BE2C (cell line): ENCODE measurements at regions not wholly inside any gene's neighbourhood (a gene's known extent, or its start where the extent isn't known, plus 50 kb on each side); places are given as distances from the start of the nearest gene placed in this dataset.
"Not testable (repeated sequence)": the region's sequence is repeated elsewhere in the genome, so short reads cannot be mapped to it uniquely, and the experiment has no call there.

ENCODE experiments used
- DNase-seq: peaks from one replicate; pipeline ENCODE4 v3.0.0-alpha.2; 2020
- H3K27me3 ChIP-seq: fragments of 250-450 bp; sonication (Bioruptor Pico); 2 replicates; pipeline ENCODE4 v1.5.1; 2020; ENCODE audit warnings: mild to moderate bottlenecking
- H3K36me3 ChIP-seq: fragments of 250-450 bp; sonication (Bioruptor Pico); 2 replicates; pipeline ENCODE4 v1.5.1; 2020; ENCODE audit warnings: mild to moderate bottlenecking
- H3K4me1 ChIP-seq: fragments of 250-450 bp; sonication (Bioruptor Pico); 2 replicates; pipeline ENCODE4 v1.5.1; 2020
- H3K4me3 ChIP-seq: 2 replicates; pipeline ENCODE4 v1.5.1; 2011; ENCODE audit warnings: low read depth, low read length
- H3K9me3 ChIP-seq: fragments of 250-450 bp; sonication (Bioruptor Pico); 2 replicates; pipeline ENCODE4 v1.5.1; 2020

DNA sequence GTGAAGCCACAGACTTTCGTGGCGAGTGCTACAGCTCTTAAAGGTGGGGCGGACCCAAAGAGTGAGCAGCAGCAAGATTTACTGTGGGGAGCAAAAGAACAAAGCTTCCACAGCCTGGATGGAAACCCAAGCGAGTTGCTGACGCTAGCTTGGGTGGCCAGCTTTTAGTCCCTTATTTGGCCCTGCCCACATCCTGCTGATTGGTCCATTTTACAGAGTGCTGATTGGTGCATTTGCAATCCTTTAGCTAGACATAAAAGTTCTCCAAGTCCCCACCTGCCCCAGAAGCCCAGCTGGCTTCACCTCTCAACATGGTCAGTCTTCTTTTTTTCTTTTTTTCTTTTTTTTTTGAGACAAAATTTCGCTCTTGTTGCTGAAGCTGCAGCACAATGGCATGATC lies 161.0 kb downstream of the SPATA31A6 start:
- not testable (repeated sequence) for H3K4me1 ChIP-seq, DNase-seq, H3K27me3 ChIP-seq, H3K9me3 ChIP-seq, H3K4me3 ChIP-seq, H3K36me3 ChIP-seq

DNA sequence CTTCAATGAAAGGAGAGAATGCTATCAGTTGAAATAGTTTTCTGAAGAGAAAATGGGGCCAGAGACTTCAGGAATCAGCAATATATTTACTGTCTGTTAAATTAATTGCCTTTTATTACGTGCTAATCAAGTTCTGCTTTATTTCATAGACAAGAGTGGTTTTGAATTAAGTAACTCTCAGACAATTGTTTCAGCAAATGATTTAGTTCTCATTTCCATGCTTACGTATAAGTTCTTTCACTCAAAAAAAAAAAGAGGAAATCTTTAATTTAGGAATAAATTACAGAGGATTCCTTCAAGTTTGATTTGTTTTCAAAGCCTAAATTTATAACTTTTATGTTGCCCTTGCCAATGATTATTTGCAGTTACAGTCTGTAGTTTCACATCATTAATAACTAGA lies 163.5 kb downstream of the SPATA31A6 start:
- H3K27me3 ChIP-seq, H3K9me3 ChIP-seq, H3K4me1 ChIP-seq, DNase-seq, H3K36me3 ChIP-seq, H3K4me3 ChIP-seq: not testable (repeated sequence)

DNA sequence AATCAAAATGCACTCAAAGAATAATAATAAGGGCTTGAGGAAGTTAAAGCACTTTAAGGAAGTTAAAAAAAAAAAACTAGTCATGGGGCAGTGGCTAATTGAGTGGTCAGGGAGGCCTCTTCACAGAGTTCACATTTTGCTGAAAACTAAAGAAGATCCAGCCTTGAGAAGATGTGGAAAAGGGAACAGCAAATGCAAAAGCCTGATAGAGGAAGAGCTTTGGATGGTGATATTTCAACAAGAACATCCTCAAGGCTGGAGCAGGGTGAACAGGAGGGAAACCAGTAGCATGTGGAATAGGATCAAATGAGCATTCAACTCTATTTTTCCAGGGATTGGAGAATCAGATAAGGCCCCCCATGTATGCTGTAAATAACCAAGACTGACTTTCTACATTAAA lies 165.7 kb downstream of the SPATA31A6 start:
- not testable (repeated sequence) for H3K36me3 ChIP-seq, H3K4me3 ChIP-seq

DNA sequence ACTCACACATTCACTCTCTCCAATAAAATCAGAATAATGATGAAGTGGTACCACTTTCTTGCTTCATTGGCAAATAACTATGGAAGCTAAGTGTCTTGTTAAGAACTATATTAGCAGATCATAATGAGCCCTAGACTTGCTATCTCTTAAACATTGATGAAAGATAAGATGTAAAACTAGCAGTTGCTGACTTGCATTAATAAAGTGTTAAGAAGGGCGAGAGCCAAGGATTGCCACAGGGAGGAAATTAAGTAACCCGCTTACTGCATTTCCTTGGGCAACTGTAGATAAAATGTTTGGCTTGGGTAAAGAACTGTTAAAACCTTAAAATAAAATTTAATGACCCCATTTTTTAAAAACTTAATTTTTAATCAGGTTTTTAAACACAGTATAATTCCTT lies 167.0 kb downstream of the SPATA31A6 start:
- not testable (repeated sequence) for H3K27me3 ChIP-seq, H3K4me3 ChIP-seq, H3K36me3 ChIP-seq, DNase-seq, H3K4me1 ChIP-seq, H3K9me3 ChIP-seq

More for the DNA sequence above, 165.7 kb downstream of the SPATA31A6 start:
- H3K27me3 ChIP-seq, H3K9me3 ChIP-seq, H3K4me1 ChIP-seq, DNase-seq: not testable (repeated sequence)

DNA sequence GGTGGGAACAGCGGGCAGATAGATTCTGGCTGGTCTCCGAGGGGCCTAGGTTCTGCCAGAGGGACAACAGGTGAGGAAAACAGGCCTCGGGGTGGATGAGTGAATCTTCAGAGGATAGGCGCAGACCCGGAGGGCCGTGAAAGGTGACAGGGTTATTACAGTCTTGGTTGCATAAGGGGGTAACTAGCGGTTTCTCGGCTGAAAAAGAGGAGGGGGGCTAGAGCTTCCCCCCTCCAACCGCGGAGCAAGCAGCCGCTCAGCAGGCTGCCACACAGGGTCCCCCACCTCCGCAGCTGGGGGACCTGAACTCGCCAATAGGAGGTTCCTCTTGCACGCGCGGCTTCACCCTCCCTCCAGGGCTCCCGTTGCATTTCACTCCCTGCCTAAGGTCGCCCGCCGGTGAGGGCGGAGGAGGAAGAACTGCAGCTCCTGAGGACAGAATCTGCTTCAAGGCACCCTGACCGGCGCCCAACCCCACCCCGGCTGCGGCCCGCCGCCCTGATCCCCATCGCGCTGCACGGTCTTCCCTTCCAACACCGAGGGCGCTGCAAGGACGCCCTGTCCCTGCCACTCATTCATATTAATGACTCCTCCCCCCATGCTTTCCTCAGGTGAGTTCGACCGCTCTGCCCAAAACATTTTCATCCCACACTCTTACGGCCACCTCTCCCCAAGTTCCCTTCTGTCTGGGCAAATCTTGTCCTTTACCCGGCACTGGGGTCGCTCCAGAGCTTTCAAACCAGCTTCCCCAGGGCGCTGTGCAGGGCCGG lies 174.3 kb downstream of the SPATA31A6 start:
- H3K4me3 ChIP-seq, H3K9me3 ChIP-seq, H3K27me3 ChIP-seq, H3K4me1 ChIP-seq, DNase-seq, H3K36me3 ChIP-seq: not testable (repeated sequence)

DNA sequence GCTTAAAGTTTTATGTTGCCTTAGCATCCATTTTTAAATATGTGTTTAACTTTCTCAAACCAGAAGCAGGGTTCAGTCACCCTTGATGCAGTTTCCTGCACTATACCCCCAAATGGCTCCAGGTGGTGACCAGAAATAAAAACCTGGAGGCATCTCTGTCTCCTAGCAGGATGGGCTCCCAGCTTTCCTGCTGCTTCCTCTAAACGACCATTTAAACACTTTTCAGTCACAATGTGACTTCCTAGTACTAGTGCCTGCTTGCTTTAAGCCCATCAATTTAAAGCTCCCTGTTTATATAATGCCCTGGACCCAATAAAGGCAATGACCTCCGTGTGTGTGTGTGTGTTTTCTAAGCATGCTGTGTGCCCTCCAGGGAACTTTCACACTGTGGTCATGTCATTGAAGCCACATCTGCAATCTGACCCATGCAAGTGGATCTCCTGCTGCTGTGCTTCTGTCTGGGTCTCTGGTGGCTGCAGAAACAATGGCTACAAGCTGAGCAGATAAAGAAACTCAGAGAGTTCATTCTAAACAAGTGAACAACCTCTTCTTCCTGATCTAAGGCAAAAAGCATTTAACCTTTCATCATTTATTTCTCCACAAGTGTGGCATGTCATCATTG lies 175.3 kb downstream of the SPATA31A6 start:
- H3K27me3 ChIP-seq, H3K9me3 ChIP-seq, H3K4me3 ChIP-seq, DNase-seq, H3K36me3 ChIP-seq, H3K4me1 ChIP-seq: not testable (repeated sequence)

DNA sequence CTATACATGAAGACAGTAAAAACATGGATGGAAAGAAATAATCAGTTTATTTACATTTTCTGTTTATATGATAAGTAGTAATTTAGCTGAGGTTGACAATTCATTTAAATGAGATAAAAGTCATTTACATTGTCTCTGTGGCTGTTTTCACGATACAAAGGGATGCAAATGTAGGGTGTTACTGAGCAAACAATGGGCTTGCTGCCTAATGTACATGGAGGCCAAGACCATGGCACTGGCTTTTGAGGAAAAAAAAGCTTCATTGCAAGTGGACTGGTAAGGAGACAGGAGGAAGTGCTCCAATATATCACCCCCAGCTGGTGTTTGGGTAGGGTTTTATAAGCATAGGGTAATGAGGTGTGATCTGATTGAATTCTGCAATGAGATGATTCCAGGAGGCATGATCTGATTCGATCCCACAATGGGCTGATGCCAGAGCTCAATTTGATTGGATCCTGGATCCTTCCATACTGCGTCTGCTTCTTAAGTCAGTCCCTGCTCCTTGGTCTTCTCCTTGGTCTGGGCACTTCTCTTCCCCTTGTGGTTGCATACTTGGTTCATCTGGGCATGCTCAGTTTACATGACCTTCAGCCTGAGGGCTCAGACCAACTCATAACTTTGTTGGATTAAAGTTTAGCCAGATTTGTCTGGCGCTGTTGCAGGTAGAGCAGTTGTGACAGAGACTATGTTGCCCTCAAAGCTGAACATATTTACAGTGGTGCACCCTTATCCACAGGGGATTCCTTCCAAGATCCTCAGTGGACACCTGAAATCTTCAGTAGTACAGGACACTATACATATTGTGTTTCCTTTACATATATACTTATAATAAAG lies 181.2 kb downstream of the SPATA31A6 start:
- H3K4me3 ChIP-seq, H3K4me1 ChIP-seq, DNase-seq, H3K9me3 ChIP-seq, H3K27me3 ChIP-seq, H3K36me3 ChIP-seq: not testable (repeated sequence)

DNA sequence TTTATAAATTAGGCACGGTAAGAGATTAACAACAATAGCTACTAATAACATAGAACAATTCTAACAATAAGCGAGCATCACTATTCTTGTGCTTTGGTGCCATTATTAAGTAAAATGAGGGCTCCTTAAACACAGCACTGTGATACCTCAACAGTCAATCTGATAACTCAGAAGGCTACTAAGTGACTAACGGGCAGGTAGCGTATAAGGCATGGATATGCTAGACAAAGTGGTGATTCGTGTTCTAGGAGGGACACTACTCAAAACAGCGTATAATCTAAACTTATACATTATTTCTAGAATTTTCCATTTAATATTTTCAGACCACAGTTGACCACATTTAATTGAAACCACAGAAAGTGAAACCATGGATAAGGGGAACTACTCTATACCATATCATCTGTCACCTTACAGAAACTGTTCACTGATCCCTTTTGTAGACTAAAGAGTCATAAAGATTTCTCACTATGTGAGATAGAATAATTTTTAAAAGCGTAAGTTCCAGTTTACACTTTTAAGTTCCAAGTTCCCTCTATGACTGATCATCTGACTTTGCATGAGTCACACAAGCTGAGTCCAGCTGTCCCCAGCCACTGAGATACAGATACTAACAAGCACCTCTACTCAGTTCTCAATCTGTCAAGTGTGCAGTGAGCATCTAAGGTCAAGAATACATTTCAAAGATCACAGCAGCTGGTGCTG lies 181.9 kb downstream of the SPATA31A6 start:
- H3K4me3 ChIP-seq, H3K4me1 ChIP-seq, DNase-seq, H3K9me3 ChIP-seq, H3K36me3 ChIP-seq, H3K27me3 ChIP-seq: not testable (repeated sequence)

DNA sequence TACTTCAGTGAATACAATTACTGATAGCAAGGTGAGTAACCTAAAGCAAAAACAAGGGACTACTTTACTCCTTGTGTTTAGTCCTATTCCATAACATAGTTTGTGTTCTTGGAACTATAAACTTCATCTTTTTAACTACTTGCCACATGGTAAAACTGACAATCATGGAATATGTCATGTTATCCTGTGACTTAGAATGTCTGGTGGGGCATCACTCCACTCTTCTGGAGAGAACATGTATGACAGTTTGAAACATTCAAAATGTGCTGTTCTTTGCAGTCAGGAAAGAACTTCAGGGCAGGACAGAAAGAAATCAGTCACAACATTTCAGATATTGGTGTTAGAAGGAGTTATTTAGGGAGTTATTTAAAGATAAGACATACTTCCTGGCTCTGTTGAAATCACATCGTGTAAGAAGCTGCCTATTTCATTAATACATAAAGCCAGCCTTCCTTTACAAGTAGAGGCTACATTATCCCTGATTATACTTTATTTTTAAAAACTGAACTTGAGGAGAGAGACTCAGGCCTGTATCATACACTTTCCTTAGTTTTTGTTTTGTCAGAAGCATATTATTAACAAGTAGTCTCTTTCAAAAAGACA lies 184.9 kb downstream of the SPATA31A6 start:
- not testable (repeated sequence) for H3K9me3 ChIP-seq, H3K27me3 ChIP-seq, DNase-seq, H3K4me3 ChIP-seq, H3K36me3 ChIP-seq, H3K4me1 ChIP-seq

DNA sequence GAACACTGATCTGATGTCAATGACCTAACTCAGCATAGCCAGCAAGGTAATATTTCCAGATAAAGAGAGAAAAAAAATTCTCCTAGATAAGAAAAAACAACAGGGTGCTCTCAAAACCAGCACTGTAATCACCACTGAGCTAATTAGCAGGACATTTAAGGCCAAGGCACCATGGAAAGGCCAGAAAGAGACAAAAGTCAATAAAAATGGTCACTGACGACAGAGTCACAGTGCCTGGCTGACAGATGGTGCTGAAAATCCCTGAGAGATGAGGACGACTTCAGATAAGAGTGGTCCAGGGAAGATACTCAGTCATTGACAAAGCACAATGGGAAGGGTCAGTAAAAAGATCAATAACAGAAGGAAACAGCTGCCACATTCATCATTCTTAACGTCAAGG lies 186.7 kb downstream of the SPATA31A6 start:
- not testable (repeated sequence) for DNase-seq, H3K9me3 ChIP-seq, H3K4me1 ChIP-seq, H3K36me3 ChIP-seq, H3K27me3 ChIP-seq, H3K4me3 ChIP-seq

DNA sequence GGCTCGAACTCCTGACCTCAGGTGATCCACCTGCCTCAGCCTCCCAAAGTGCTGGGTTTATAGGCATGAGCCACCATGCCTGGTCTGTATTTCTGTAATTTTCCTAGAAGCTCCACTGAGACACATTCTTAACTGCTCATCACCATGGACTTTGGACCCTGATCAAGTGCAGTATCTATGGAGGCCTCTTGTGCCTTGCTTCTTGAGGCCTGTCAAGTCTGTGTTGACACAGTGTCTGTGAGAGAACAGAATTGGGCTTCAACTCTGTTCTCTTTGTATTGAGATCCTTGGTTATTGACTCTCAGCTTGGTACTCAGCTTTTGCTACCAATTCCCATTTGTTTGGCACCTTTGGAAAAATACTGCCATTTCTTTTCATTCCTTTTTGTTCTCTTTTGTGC lies 188.0 kb downstream of the SPATA31A6 start:
- DNase-seq, H3K36me3 ChIP-seq, H3K4me1 ChIP-seq, H3K9me3 ChIP-seq, H3K4me3 ChIP-seq, H3K27me3 ChIP-seq: not testable (repeated sequence)

DNA sequence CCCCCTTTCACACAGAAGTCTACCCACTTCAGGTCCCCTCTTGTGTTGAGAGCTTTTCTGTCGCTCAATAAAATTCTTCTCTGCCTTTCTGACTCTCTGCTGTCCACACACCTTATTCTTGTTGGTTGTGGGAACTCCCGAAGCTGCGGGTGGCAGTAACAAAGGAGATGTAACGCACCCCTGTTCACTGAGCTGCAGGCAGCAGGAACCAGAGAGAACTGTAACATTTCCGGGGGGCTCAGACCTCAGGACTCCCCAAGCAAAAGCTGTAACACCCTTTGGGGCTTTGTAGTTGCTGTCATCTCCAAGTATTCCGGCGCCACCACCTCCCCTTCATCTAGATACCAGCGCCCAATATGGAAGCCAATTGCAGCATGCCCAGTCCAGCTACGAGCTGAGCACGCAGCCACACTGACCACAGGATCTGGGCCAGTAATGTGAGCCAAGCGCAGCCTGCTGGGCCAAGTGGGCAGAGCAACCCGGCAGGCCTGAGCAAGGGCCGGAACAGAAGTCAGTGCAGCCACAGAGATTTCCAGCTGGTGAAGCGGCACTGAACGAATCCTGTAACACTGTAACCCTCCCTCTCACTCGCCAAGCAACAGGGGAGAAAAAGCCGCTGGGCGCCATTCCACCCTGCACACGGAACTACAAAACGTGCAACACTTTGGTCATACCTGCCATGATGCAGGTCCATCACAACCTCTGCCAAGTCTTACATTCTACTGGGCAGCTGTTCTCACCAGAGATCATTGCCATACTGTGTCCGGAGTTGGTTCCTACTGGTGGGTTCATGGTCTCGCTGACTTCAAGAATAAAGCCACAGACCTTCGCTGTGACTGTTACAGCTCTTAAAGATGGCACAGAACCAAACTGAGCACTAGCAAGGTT lies 194.3 kb downstream of the SPATA31A6 start:
- DNase-seq, H3K27me3 ChIP-seq: not testable (repeated sequence)

More for the DNA sequence above, 194.3 kb downstream of the SPATA31A6 start:
- not testable (repeated sequence) for H3K9me3 ChIP-seq, H3K4me1 ChIP-seq, H3K36me3 ChIP-seq, H3K4me3 ChIP-seq
